Uterus (tissue), 3 donors: ENCODE measurements at regions not wholly inside any gene's neighbourhood (a gene's known extent, or its start where the extent isn't known, plus 50 kb on each side); places are given as distances from the start of the nearest gene placed in this dataset.

Source experiments
- DNase-seq, 2 donors: peaks; one replicate each; pipeline ENCODE4 v3.0.0-alpha.2; 2019 to 2020
- H3K27ac ChIP-seq, 2 donors: fragments of 200-600 bp; sonication (generic); 1 replicate in 1 of 2; 2 replicates in 1 of 2; pipeline ENCODE4 v1.5.1; 2016 to 2018
- H3K27me3 ChIP-seq, 2 donors: fragments of 200-600 bp; sonication (generic); one replicate each; pipeline ENCODE4 v1.5.1; 2018 to 2019; ENCODE audit warnings: control low read depth in 1 of 2
- H3K36me3 ChIP-seq, 2 donors: fragments of 200-600 bp; sonication (generic); one replicate each; pipeline ENCODE4 v1.5.1; 2019; ENCODE audit warnings: control low read depth in 1 of 2
- H3K4me1 ChIP-seq, 2 donors: fragments of 200-600 bp; sonication (generic); one replicate each; pipeline ENCODE4 v1.5.1; 2018 to 2019; ENCODE audit warnings: control low read depth in 1 of 2
- H3K4me3 ChIP-seq, 2 donors: fragments of 200-600 bp; sonication (generic); 1 replicate in 1 of 2; 2 replicates in 1 of 2; pipeline ENCODE4 v1.5.1; 2018 to 2019; ENCODE audit warnings: mild to moderate bottlenecking in 1 of 2
- H3K9me3 ChIP-seq, 2 donors: fragments of 200-600 bp; sonication (generic); one replicate each; pipeline ENCODE4 v1.5.1; 2019; ENCODE audit warnings: control low read depth in 1 of 2
- POLR2A ChIP-seq, 2 donors: fragments of 450-650 bp; IDR thresholded peaks; one replicate each; pipeline ENCODE4 v1.6.1; 2016; ENCODE audit warnings: antibody characterized with exemption in 2 of 2, mild to moderate bottlenecking in 1 of 2, moderate library complexity in 1 of 2
- intact Hi-C: fragments of 100-400 bp; cut with DNase I; formaldehyde crosslinking; loops from one replicate; pipeline ENCODE4 v1.15.1; 2023; ENCODE audit warnings: low total_unique reads
- TF ChIP-seq, protein P1 (sequence below), 4 experiments: fragments of 200-600 bp in 2 of 4; fragments of 450-650 bp in 2 of 4; sonication (generic) in 2 of 4; IDR thresholded peaks; one replicate each; pipeline ENCODE4 v1.5.1; 2016 to 2019; ENCODE audit warnings: antibody characterized with exemption in 4 of 4, mild to moderate bottlenecking in 2 of 4, moderate library complexity in 1 of 4
- donor health status: DM: yes; HTN: yes; CAD: no.

DNA sequence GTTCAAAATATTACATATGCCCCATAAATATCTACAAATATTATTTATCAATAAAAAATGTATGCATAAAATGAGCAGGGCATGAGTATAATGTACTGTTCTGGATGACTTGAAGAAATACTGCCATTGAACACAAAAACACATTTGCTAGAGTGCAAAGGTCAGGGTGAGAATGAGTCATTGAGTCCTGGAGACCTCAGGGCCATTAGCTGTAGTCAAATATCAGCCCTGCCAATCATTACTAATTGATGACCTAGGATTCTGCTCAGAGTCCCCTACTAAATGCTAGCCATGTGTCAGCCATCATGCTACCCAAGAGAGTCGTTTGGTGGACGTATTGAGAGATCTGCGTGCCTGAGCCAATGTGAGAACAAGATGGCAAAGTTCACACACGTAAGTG lies 80.3 kb upstream of the FAM169A start:
- H3K9me3 ChIP-seq, result no peaks in the 10 kb centered on the region

DNA sequence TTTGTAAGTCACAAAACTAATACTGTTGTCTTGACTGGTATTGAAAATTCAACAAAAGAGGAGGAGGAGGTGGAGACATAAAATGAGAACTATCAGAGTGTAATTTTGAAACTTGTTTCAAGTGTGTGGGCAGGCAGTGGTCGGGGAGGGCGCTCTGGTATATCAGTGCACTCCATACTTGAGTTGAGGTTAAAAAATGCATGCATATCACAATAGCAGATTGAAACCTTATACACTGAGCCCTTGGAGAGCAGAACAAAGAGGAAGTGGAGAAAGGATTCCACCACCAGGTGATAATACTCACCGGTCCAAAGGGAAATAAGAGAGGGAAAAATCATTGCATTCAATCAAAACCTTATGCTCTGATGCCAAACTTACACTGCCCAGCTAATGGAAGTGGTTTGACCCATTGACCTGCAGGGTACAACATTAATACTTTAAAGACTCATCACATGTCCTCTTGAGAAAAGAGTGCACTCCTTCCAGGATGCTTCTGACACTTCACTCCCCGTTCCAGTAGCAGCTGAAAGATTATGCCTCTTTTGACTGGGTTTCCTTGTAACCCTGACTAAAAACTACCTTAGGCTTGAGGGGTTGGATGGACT lies 79.5 kb upstream of the FAM169A start:
- H3K27ac ChIP-seq, result no peak overlapping the region
- intact Hi-C loops, result no loop called here
- H3K27me3 ChIP-seq, result no peaks in the 10 kb centered on the region
- H3K9me3 ChIP-seq, result no peaks in the 10 kb centered on the region
- H3K4me1 ChIP-seq, result no peaks in the 10 kb centered on the region
- no peak overlapping the region for H3K4me3 ChIP-seq
- H3K36me3 ChIP-seq, result no peaks in the 10 kb centered on the region
- TF ChIP-seq POLR2A (IDR thresholded peaks at IDR 0.05), result no peak
- TF ChIP-seq, protein P1, sequence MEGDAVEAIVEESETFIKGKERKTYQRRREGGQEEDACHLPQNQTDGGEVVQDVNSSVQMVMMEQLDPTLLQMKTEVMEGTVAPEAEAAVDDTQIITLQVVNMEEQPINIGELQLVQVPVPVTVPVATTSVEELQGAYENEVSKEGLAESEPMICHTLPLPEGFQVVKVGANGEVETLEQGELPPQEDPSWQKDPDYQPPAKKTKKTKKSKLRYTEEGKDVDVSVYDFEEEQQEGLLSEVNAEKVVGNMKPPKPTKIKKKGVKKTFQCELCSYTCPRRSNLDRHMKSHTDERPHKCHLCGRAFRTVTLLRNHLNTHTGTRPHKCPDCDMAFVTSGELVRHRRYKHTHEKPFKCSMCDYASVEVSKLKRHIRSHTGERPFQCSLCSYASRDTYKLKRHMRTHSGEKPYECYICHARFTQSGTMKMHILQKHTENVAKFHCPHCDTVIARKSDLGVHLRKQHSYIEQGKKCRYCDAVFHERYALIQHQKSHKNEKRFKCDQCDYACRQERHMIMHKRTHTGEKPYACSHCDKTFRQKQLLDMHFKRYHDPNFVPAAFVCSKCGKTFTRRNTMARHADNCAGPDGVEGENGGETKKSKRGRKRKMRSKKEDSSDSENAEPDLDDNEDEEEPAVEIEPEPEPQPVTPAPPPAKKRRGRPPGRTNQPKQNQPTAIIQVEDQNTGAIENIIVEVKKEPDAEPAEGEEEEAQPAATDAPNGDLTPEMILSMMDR (IDR thresholded peaks at IDR 0.05), result no peak
- DNase-seq, result no peak

More for the DNA sequence above, 80.3 kb upstream of the FAM169A start:
- intact Hi-C loops, result no loop called here
- Histone ChIP-seq H3K27me3 (no peaks in the 10 kb centered on the region), H3K27ac (no peak overlapping the region), H3K36me3 (no peaks in the 10 kb centered on the region), H3K4me1 (no peaks in the 10 kb centered on the region), H3K4me3 (no peak overlapping the region)
- TF ChIP-seq, protein P1 (IDR thresholded peaks at IDR 0.05), result no peak
- no peak for TF ChIP-seq POLR2A (IDR thresholded peaks at IDR 0.05)
- DNase-seq, result no peak

DNA sequence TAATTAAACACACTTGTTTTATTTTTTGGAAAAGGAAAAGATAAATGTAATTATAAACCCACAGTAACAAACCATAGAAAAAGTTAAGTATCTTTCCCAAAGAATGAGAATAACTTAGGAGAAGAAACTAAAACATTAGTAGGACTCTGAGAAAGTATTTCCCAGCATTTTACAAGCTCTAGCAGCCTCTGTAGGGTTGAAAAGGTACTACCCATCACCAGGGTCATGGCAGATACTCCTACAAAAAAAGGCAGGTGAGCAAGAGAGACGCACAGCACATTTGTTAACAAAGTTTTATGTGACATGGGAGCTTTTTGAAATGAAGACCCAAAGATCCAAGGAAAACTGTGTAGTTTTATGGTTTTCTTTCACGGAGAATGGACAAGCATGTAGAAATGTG lies 77.7 kb upstream of the FAM169A start:
- no peaks in the 10 kb centered on the region for H3K27me3 ChIP-seq
- no peaks in the 10 kb centered on the region for H3K36me3 ChIP-seq
- H3K4me1 ChIP-seq, result no peaks in the 10 kb centered on the region
- intact Hi-C loops, result no loop called here
- H3K4me3 ChIP-seq, result no peak overlapping the region
- H3K27ac ChIP-seq, result no peak overlapping the region
- TF ChIP-seq, protein P1 (IDR thresholded peaks at IDR 0.05), result peak in 1 of 4 experiments; percentile 14
- TF ChIP-seq POLR2A (IDR thresholded peaks at IDR 0.05), result no peak
- no peak for DNase-seq
- H3K9me3 ChIP-seq, result no peaks in the 10 kb centered on the region

DNA sequence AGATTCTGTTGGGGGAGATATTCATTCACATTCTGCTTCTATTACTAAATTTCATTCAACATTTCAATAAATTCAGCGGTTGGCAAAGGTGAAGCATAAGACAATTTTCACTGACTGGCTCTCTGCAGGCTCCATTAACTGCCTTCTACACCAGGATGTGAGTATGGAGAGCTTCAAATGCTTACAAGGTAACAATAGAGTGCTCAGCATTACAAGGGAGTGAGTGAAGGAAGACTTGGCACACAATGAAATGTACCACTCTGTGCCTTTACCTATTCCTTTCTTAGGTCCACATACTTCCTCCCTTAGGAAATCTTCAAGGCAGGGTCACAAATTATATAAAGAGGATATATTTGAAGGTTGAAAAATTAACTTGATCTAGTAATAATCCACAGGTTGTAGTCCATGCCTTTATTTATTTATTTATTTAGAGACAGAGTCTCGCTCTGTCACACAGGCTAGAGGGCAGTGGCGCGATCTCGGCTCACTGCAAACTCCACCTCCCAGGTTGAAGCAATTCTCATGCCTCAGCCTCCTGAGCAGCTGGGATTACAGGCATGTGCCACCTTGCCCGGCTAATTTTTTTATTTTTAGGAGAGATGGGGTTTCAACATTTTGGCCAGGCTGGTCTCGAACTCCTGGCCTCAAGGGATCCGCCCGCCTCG lies 76.6 kb upstream of the FAM169A start:
- no peak overlapping the region for H3K4me3 ChIP-seq
- no peaks in the 10 kb centered on the region for H3K9me3 ChIP-seq
- H3K27ac ChIP-seq, result no peak overlapping the region
- no peaks in the 10 kb centered on the region for H3K4me1 ChIP-seq
- no peaks in the 10 kb centered on the region for H3K27me3 ChIP-seq
- TF ChIP-seq, protein P1 (IDR thresholded peaks at IDR 0.05), result no peak
- no peak for TF ChIP-seq POLR2A (IDR thresholded peaks at IDR 0.05)
- intact Hi-C loops, result no loop called here
- no peaks in the 10 kb centered on the region for H3K36me3 ChIP-seq
- DNase-seq, result no peak

DNA sequence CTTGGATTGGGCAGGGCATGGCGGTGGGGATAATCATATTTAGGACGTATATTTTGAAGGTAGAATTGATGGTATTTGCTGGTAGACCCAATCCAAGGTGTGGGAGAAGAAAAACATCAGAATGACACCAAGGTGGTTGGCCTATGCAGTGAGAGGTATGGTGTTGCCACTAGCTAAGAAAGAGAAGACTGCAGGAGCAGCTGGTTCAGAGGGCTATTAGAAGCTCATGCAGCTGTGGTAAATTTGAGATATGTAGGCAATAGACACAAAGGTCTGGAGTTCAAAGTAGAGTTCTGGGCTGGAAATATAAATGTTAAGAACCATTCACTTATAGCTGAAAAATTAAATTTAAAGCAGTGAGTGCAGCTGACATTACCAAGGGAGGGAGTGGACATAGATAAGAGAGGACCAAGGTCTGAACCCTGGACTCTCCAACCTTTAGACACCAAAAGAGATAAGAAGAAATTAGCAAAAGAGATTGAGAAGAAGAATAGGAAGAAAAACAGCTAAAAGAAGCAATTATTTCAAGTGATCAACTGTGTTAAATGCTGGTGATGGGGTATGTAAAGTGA lies 74.7 kb upstream of the FAM169A start:
- Histone ChIP-seq H3K4me1 (no peaks in the 10 kb centered on the region), H3K27ac (no peak overlapping the region), H3K36me3 (no peaks in the 10 kb centered on the region), H3K27me3 (peaks cover 0 to 1% of the 10 kb centered on the region in 2 donors), H3K9me3 (no peaks in the 10 kb centered on the region), H3K4me3 (no peak overlapping the region)
- intact Hi-C loops, result no loop called here
- TF ChIP-seq, protein P1 (IDR thresholded peaks at IDR 0.05), result no peak
- no peak for DNase-seq
